SK-N-SH (cell line): ENCODE measurements at regions not wholly inside any gene's neighbourhood (a gene's known extent, or its start where the extent isn't known, plus 50 kb on each side); places are given as distances from the start of the nearest gene placed in this dataset.
A peak's percentile ranks its signal among the peaks of the same experiment; 100 is the strongest.

Experiments used
- CTCF ChIA-PET: fragments of 300-600, 350-600 bp; formaldehyde crosslinking; extraction: SDS; loops from one replicate; lab custom pipeline; 2021; lab: Yijun Ruan, JAX
- POLR2A ChIA-PET: fragments of 350-600 bp; sonication (Branson Sonifier 250); formaldehyde crosslinking; extraction: SDS; loops from one replicate; lab custom pipeline; 2020; ENCODE audit warnings: antibody characterized with exemption, inconsistent platforms; lab: Yijun Ruan, JAX
- DNase-seq: peaks from one replicate; pipeline ENCODE4 v3.0.0; 2012
- H2AFZ ChIP-seq: fragments of 200-600 bp; sonication (generic); 2 replicates; pipeline ENCODE4 v1.8.1; 2016; ENCODE audit warnings: antibody characterized with exemption, mild to moderate bottlenecking, low read depth
- H3F3A ChIP-seq: fragments of 200-600 bp; sonication (generic); replicated peaks from 2 replicates; pipeline ENCODE3; 2016; ENCODE audit warnings: antibody characterized with exemption, mild to moderate bottlenecking; ENCODE audit not compliant: insufficient read depth
- H3K27ac ChIP-seq, 2 experiments: fragments of 200-500 bp in 1 of 2; fragments of 200-600 bp in 1 of 2; sonication (Bioruptor generic) in 1 of 2; sonication (generic), shearing (Covaris generic) in 1 of 2; 2 replicates each; pipeline versions ENCODE4 v1.5.1 to v1.6.1; 2014 to 2016; ENCODE audit warnings: low read depth in 2 of 2, inconsistent platforms in 1 of 2, low read length in 1 of 2, mild to moderate bottlenecking in 1 of 2, mixed read lengths in 1 of 2
- H3K27me3 ChIP-seq: fragments of 200-600 bp; sonication (generic), shearing (Covaris generic); 2 replicates; pipeline ENCODE4 v1.6.1; 2016; ENCODE audit warnings: mixed run types; ENCODE audit not compliant: insufficient read depth
- H3K36me3 ChIP-seq, 2 experiments: fragments of 200-500 bp in 1 of 2; fragments of 200-600 bp in 1 of 2; sonication (Bioruptor generic) in 1 of 2; sonication (generic) in 1 of 2; replicated peaks in 1 of 2; 2 replicates each; pipeline versions ENCODE3 to v1.5.1; 2014 to 2016; ENCODE audit warnings: low read length in 1 of 2, mild to moderate bottlenecking in 1 of 2; ENCODE audit not compliant: insufficient read depth in 2 of 2, control insufficient read depth in 1 of 2
- H3K4me1 ChIP-seq, 2 experiments: fragments of 200-500 bp in 1 of 2; fragments of 200-600 bp in 1 of 2; sonication (Bioruptor generic) in 1 of 2; sonication (generic), shearing (Covaris generic) in 1 of 2; 2 replicates each; pipeline versions ENCODE4 v1.5.1 to v1.6.1; 2014 to 2016; ENCODE audit warnings: low read depth in 1 of 2, low read length in 1 of 2, mixed run types in 1 of 2; ENCODE audit not compliant: insufficient read depth in 2 of 2, control insufficient read depth in 1 of 2
- H3K4me2 ChIP-seq: fragments of 200-600 bp; sonication (generic), shearing (Covaris generic); 2 replicates; pipeline ENCODE4 v1.6.1; 2017; ENCODE audit warnings: mixed run types
- H3K4me3 ChIP-seq, 2 experiments: fragments of 200-500 bp in 1 of 2; fragments of 200-600 bp in 1 of 2; sonication (Bioruptor generic) in 1 of 2; sonication (generic), shearing (Covaris generic) in 1 of 2; 2 replicates each; pipeline versions ENCODE4 v1.5.1 to v1.8.1; 2014 to 2016; ENCODE audit warnings: low read depth in 2 of 2, inconsistent platforms in 1 of 2, low read length in 1 of 2, mild to moderate bottlenecking in 1 of 2, mixed read lengths in 1 of 2, moderate library complexity in 1 of 2
- H3K79me2 ChIP-seq: fragments of 200-600 bp; sonication (generic); 2 replicates; pipeline ENCODE4 v1.8.1; 2017; ENCODE audit warnings: mild to moderate bottlenecking; ENCODE audit not compliant: insufficient read depth
- H3K9ac ChIP-seq: fragments of 200-600 bp; sonication (generic); 2 replicates; pipeline ENCODE4 v1.6.1; 2017; ENCODE audit warnings: mixed run types
- H3K9me2 ChIP-seq: fragments of 200-600 bp; sonication (generic); 2 replicates; pipeline ENCODE4 v1.6.1; 2017; ENCODE audit warnings: mixed run types
- H3K9me3 ChIP-seq: fragments of 200-600 bp; sonication (generic); 2 replicates; pipeline ENCODE4 v1.6.1; 2017; ENCODE audit warnings: mixed run types, mild to moderate bottlenecking, moderate library complexity
- H4K20me1 ChIP-seq: fragments of 200-600 bp; sonication (generic); 2 replicates; pipeline ENCODE4 v1.6.1; 2017; ENCODE audit warnings: mild to moderate bottlenecking, mixed run types; ENCODE audit not compliant: insufficient read depth
- CHD2 ChIP-seq: fragments of 150-350 bp; IDR thresholded peaks from 2 replicates; pipeline ENCODE4 v1.6.1; 2018; ENCODE audit warnings: low read length; ENCODE audit not compliant: partially characterized antibody
- CTCF ChIP-seq: fragments of 200-600 bp; sonication (generic); IDR thresholded peaks from 2 replicates; pipeline ENCODE4 v1.6.1; 2017; ENCODE audit warnings: antibody characterized with exemption, mild to moderate bottlenecking, moderate library complexity
- ELF1 ChIP-seq: IDR thresholded peaks from 2 replicates; pipeline ENCODE4 v1.4.0; 2012
- EP300 ChIP-seq, 2 experiments: IDR thresholded peaks; 2 replicates each; pipeline versions ENCODE4 v1.4.0 to v1.6.1; 2012; ENCODE audit warnings: borderline replicate concordance in 1 of 2, low read depth in 1 of 2, low read length in 1 of 2
- EZH2phosphoT487 ChIP-seq: fragments of 200-600 bp; sonication (generic); IDR thresholded peaks from 2 replicates; pipeline ENCODE4 v1.6.1; 2017; ENCODE audit warnings: low read depth, mixed run types, mild to moderate bottlenecking, antibody characterized with exemption, moderate library complexity, borderline replicate concordance
- FOXJ3 ChIP-seq: sonication (generic); formaldehyde crosslinking; IDR thresholded peaks from 2 replicates; pipeline ENCODE4 v1.5.1; 2020; ENCODE audit warnings: mild to moderate bottlenecking, missing genetic modification reagents
- FOXM1 ChIP-seq: IDR thresholded peaks from 2 replicates; pipeline ENCODE4 v1.4.0; 2012; ENCODE audit warnings: low read depth, mild to moderate bottlenecking
- GABPA ChIP-seq: IDR thresholded peaks from 2 replicates; pipeline ENCODE4 v1.4.0; 2012; ENCODE audit warnings: low read depth, mild to moderate bottlenecking
- JUND ChIP-seq: IDR thresholded peaks from 2 replicates; pipeline ENCODE4 v1.4.0; 2012
- MAX ChIP-seq: IDR thresholded peaks from 2 replicates; pipeline ENCODE4 v1.4.0; 2012; ENCODE audit warnings: low read depth
- MXI1 ChIP-seq: IDR thresholded peaks from 2 replicates; pipeline ENCODE4 v1.6.1; 2012; ENCODE audit warnings: mild to moderate bottlenecking, low read depth, low read length, improper control_type of control experiment
- NFIC ChIP-seq: IDR thresholded peaks from 2 replicates; pipeline ENCODE4 v1.4.0; 2012; ENCODE audit warnings: borderline replicate concordance
- NRF1 ChIP-seq: IDR thresholded peaks from 2 replicates; pipeline ENCODE4 v1.6.1; 2012; ENCODE audit warnings: low read depth, mild to moderate bottlenecking, low read length
- PBX3 ChIP-seq: IDR thresholded peaks from 2 replicates; pipeline ENCODE4; 2012
- RFX5 ChIP-seq: IDR thresholded peaks from 2 replicates; pipeline ENCODE4 v1.6.1; 2012; ENCODE audit warnings: mild to moderate bottlenecking, improper control_type of control experiment, low read length
- SIN3A ChIP-seq: IDR thresholded peaks from 2 replicates; pipeline ENCODE4 v1.6.1; 2012; ENCODE audit warnings: low read depth, mild to moderate bottlenecking, low read length, moderate library complexity, borderline replicate concordance
- USF1 ChIP-seq: IDR thresholded peaks from 2 replicates; pipeline ENCODE4 v1.4.0; 2012; ENCODE audit warnings: low read depth, borderline replicate concordance
- ZBTB33 ChIP-seq: IDR thresholded peaks from 2 replicates; pipeline ENCODE4 v1.4.0; 2012; ENCODE audit warnings: low read depth, borderline replicate concordance
- whole genome bisulfite sequencing: methylation state at CpG from one replicate; pipeline ENCODE4 v1.1.6; 2017; ENCODE audit warnings: low lambda C conversion rate; 5-methylcytosine and 5-hydroxymethylcytosine counted together

GRCh38 chr4:176409627-176410026 lies 89.9 kb downstream of the SPCS3 start:
- no peaks in the 10 kb centered on the region for H4K20me1 ChIP-seq
- H3K79me2 ChIP-seq, result no peaks in the 10 kb centered on the region
- WGBS, result 17% methylated on average over 1 of the region's 1 CpG
- no peaks in the 10 kb centered on the region for H3K9me3 ChIP-seq
- DNase-seq, result no peak
- H3K4me1 ChIP-seq, result no peaks in the 10 kb centered on the region
- no peaks in the 10 kb centered on the region for H3K36me3 ChIP-seq
- no peak overlapping the region for H3K4me3 ChIP-seq
- ChIA-PET CTCF (interaction anchor here (1.3 to 1.6 kb wide), 2 partner anchors 31 to 638 kb away, joined by 3 read pairs; no protein-coding TSS in a partner anchor), POLR2A (no interaction called here)
- H2AFZ ChIP-seq, result no peak overlapping the region
- H3K9ac ChIP-seq, result no peak overlapping the region
- H3K9me2 ChIP-seq, result no peaks in the 10 kb centered on the region
- H3F3A ChIP-seq, result peaks cover 9% of the 10 kb centered on the region
- no peak overlapping the region for H3K4me2 ChIP-seq
- TF ChIP-seq GABPA, result no peak
- no peak for TF ChIP-seq ELF1
- TF ChIP-seq JUND, result 0 out of 2 replicates have a peak, but pooled peaks have one; percentile 22
- no peaks in the 10 kb centered on the region for H3K27me3 ChIP-seq
- peak overlapping the region; percentile 45 to 62; a peak in 3 of 4 replicates for H3K27ac ChIP-seq

GRCh38 chr4:176413171-176413570 lies 93.4 kb downstream of the SPCS3 start:
- Histone ChIP-seq H3K27me3 (no peaks in the 10 kb centered on the region; the same call in 1 of the 2 replicates), H3K9me2 (no peaks in the 10 kb centered on the region), H3K79me2 (no peaks in the 10 kb centered on the region), H4K20me1 (no peaks in the 10 kb centered on the region), H3K27ac (no peak overlapping the region), H3F3A (peaks cover 6% of the 10 kb centered on the region), H3K9me3 (0 out of 2 replicates have a peak, but pooled peaks cover 4% of the 10 kb centered on the region), H2AFZ (no peak overlapping the region), H3K4me3 (no peak overlapping the region), H3K4me1 (no peaks in the 10 kb centered on the region), H3K4me2 (no peak overlapping the region), H3K9ac (no peak overlapping the region), H3K36me3 (no peaks in the 10 kb centered on the region)
- ChIA-PET CTCF (no interaction called here), POLR2A (no interaction called here)
- no peak for DNase-seq
- 17% methylated on average over 2 of the region's 2 CpGs for WGBS
- TF ChIP-seq MAX, result no peak
- TF ChIP-seq CTCF, result no peak
- TF ChIP-seq CHD2, result no peak
- TF ChIP-seq MXI1, result no peak
- TF ChIP-seq FOXM1, result no peak
- no peak for TF ChIP-seq EP300 (IDR thresholded peaks at IDR 0.05; ENCODE audit: borderline replicate concordance in 1 of 2, low read depth in 1 of 2, low read length in 1 of 2)
- no peak for TF ChIP-seq ELF1
- TF ChIP-seq NRF1, result no peak
- TF ChIP-seq EZH2phosphoT487, result no peak
- no peak for TF ChIP-seq SIN3A
- TF ChIP-seq RFX5, result no peak
- TF ChIP-seq USF1, result no peak
- TF ChIP-seq FOXJ3 (CRISPR knock-in tag), result no peak
- TF ChIP-seq PBX3, result no peak
- TF ChIP-seq NFIC, result no peak
- no peak for TF ChIP-seq ZBTB33
